KG1 (cell line): ENCODE measurements at regions not wholly inside any gene's neighbourhood (a gene's known extent, or its start where the extent isn't known, plus 50 kb on each side); places are given as distances from the start of the nearest gene placed in this dataset.
"Not testable (repeated sequence)": the region's sequence is repeated elsewhere in the genome, so short reads cannot be mapped to it uniquely, and the experiment has no call there.

ENCODE experiments used
- DNase-seq: peaks from one replicate; lab custom pipeline; 2025; lab: John Stamatoyannopoulos, UW

GRCh38 chr6:114638341-114638740 is 295.5 kb upstream of the HS3ST5 start:
- no peak for DNase-seq

GRCh38 chr6:114634016-114634415 is 291.2 kb upstream of the HS3ST5 start:
- no peak for DNase-seq

- DNase-seq, result not testable (repeated sequence)
Measured at GRCh38 chr6:114626226-114626625, 283.4 kb upstream of the HS3ST5 start.

- no peak for DNase-seq
Measured at GRCh38 chr6:114619621-114620200, 276.9 kb upstream of the HS3ST5 start.

- DNase-seq, result no peak
Measured at GRCh38 chr6:114611696-114612095, 268.9 kb upstream of the HS3ST5 start.

- DNase-seq, result no peak
Measured at GRCh38 chr6:114608091-114608490, 265.3 kb upstream of the HS3ST5 start.

GRCh38 chr6:114605656-114606055 is 262.8 kb upstream of the HS3ST5 start:
- no peak for DNase-seq

- no peak for DNase-seq
Measured at GRCh38 chr6:114600381-114600780, 257.6 kb upstream of the HS3ST5 start.

GRCh38 chr6:114595591-114595990 is 252.8 kb upstream of the HS3ST5 start:
- no peak for DNase-seq

- DNase-seq, result no peak
Measured at GRCh38 chr6:114595186-114595585, 252.4 kb upstream of the HS3ST5 start.

GRCh38 chr6:114592506-114592905 is 249.7 kb upstream of the HS3ST5 start:
- DNase-seq, result no peak

GRCh38 chr6:114588726-114589125 is 245.9 kb upstream of the HS3ST5 start:
- no peak for DNase-seq

- no peak for DNase-seq
Measured at GRCh38 chr6:114586298-114586697, 243.5 kb upstream of the HS3ST5 start.

- no peak for DNase-seq
Measured at GRCh38 chr6:114581293-114581692, 238.5 kb upstream of the HS3ST5 start.

- DNase-seq, result no peak
Measured at GRCh38 chr6:114580882-114581281, 238.1 kb upstream of the HS3ST5 start.

- no peak for DNase-seq
Measured at GRCh38 chr6:114579486-114579885, 236.7 kb upstream of the HS3ST5 start.

- no peak for DNase-seq
Measured at GRCh38 chr6:114577109-114577508, 234.3 kb upstream of the HS3ST5 start.

- DNase-seq, result no peak
Measured at GRCh38 chr6:114576330-114576729, 233.5 kb upstream of the HS3ST5 start.

GRCh38 chr6:114569669-114570068 is 226.8 kb upstream of the HS3ST5 start:
- DNase-seq, result no peak

- DNase-seq, result no peak
Measured at GRCh38 chr6:114564302-114564933, 221.6 kb upstream of the HS3ST5 start.

- no peak for DNase-seq
Measured at GRCh38 chr6:114559419-114559818, 216.6 kb upstream of the HS3ST5 start.

- DNase-seq, result no peak
Measured at GRCh38 chr6:114558153-114558552, 215.3 kb upstream of the HS3ST5 start.

- DNase-seq, result no peak
Measured at GRCh38 chr6:114556846-114557488, 214.1 kb upstream of the HS3ST5 start.

- no peak for DNase-seq
Measured at GRCh38 chr6:114550316-114550715, 207.5 kb upstream of the HS3ST5 start.
